ENCODE measurements at regions not wholly inside any gene's neighbourhood (a gene's known extent, or its start where the extent isn't known, plus 50 kb on each side); places are given as distances from the start of the nearest gene placed in this dataset.

DNA sequence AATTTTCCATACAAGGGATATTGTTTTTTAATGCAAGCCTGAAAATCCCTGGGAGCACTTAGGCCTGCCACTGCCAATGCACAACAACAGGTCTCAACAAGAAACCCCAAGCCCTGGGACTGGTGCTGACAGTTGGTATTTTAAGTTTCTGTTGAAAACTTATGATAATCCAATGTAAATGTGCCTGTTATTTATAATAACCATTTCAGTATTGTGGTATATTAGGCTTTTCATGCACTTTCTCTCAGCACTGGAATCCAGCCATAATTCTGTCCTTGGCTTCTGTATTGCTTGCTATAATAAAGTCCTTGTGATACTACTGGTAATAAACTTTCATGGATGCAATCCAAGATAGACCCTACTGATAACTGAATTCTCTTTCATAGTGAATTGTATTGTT lies 218.9 kb downstream of the PCDH7 start:
- CTCF ChIA-PET: no interaction called here
- Histone ChIP-seq H3K9me3 (ENCODE audit: control insufficient read depth in 1 of 2, insufficient read depth in 1 of 2, low read depth in 1 of 2, low read length in 2 of 2) (no peaks in the 10 kb centered on the region), H3K27ac (ENCODE audit: low read depth, low read length) (peak overlapping the region; percentile 94), H3K4me2 (ENCODE audit: low read length) (peak overlapping the region; percentile 33), H3K36me3 (ENCODE audit: control insufficient read depth in 1 of 2, insufficient read depth in 2 of 2, low read length in 2 of 2) (no peaks in the 10 kb centered on the region), H3K4me3 (replicated peaks in 1 of 2; ENCODE audit: low read depth in 1 of 2, low read length in 2 of 2) (no peak overlapping the region), H3K79me2 (ENCODE audit: insufficient read depth, low read length) (peaks cover 52% of the 10 kb centered on the region), H4K20me1 (ENCODE audit: insufficient read depth) (no peaks in the 10 kb centered on the region), H3K4me1 (ENCODE audit: control insufficient read depth in 1 of 2, insufficient read depth in 2 of 2, low read length in 2 of 2) (peaks cover 70 to 79% of the 10 kb centered on the region in 2 experiments), H2AFZ (ENCODE audit: low read depth, low read length, poor library complexity, severe bottlenecking) (no peak overlapping the region), H3K9ac (ENCODE audit: low read length) (peak overlapping the region; percentile 39), H3K27me3 (ENCODE audit: insufficient read depth, low read length) (no peaks in the 10 kb centered on the region), H3K9me2 (ENCODE audit: insufficient read depth) (no peaks in the 10 kb centered on the region)
- POLR2A ChIA-PET: no interaction called here
- ATAC-seq (peak; percentile 38; the same call in 1 of the 2 replicates), DNase-seq (ENCODE audit: low read depth, low spot score) (no peak)
- intact Hi-C loops (cut with micrococcal nuclease): no loop called here
- BruUV-seq (replicated peaks): no TSS peak
- RAD21 ChIA-PET (ENCODE audit: low non-redundant PET in 1 of 2, low total read pairs in 2 of 2, uncharacterized antibody in 2 of 2, unreplicated experiment in 2 of 2): no interaction called here
- TF ChIP-seq TCF7L2 (IDR thresholded peaks at IDR 0.05; ENCODE audit: borderline replicate concordance, extremely low read depth, insufficient read depth, insufficient read length) (no peak), YY1 (IDR thresholded peaks at IDR 0.05; ENCODE audit: extremely low read depth, insufficient replicate concordance, low read depth, low read length) (no peak), CBX3 (IDR thresholded peaks at IDR 0.05; ENCODE audit: low read depth) (no peak), POLR2A (IDR thresholded peaks at IDR 0.05; ENCODE audit: borderline replicate concordance, extremely low read depth, insufficient read depth, insufficient read length) (no peak), ZFX (IDR thresholded peaks at IDR 0.05) (no peak), ELF1 (IDR thresholded peaks at IDR 0.05; ENCODE audit: borderline replicate concordance, low read depth) (no peak), CEBPB (IDR thresholded peaks at IDR 0.05; ENCODE audit: low read depth) (no peak)
- TF ChIP-seq, protein P1, sequence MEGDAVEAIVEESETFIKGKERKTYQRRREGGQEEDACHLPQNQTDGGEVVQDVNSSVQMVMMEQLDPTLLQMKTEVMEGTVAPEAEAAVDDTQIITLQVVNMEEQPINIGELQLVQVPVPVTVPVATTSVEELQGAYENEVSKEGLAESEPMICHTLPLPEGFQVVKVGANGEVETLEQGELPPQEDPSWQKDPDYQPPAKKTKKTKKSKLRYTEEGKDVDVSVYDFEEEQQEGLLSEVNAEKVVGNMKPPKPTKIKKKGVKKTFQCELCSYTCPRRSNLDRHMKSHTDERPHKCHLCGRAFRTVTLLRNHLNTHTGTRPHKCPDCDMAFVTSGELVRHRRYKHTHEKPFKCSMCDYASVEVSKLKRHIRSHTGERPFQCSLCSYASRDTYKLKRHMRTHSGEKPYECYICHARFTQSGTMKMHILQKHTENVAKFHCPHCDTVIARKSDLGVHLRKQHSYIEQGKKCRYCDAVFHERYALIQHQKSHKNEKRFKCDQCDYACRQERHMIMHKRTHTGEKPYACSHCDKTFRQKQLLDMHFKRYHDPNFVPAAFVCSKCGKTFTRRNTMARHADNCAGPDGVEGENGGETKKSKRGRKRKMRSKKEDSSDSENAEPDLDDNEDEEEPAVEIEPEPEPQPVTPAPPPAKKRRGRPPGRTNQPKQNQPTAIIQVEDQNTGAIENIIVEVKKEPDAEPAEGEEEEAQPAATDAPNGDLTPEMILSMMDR (IDR thresholded peaks at IDR 0.05 in 2 of 3, conservative IDR thresholded peaks at IDR 0.05 in 1 of 3; ENCODE audit: borderline replicate concordance in 1 of 3, insufficient read depth in 1 of 3, low read depth in 2 of 3, low read length in 2 of 3): no peak
- TF ChIP-seq, protein P2, sequence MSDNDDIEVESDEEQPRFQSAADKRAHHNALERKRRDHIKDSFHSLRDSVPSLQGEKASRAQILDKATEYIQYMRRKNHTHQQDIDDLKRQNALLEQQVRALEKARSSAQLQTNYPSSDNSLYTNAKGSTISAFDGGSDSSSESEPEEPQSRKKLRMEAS (IDR thresholded peaks at IDR 0.05): no peak
- TF ChIP-seq, protein P3, sequence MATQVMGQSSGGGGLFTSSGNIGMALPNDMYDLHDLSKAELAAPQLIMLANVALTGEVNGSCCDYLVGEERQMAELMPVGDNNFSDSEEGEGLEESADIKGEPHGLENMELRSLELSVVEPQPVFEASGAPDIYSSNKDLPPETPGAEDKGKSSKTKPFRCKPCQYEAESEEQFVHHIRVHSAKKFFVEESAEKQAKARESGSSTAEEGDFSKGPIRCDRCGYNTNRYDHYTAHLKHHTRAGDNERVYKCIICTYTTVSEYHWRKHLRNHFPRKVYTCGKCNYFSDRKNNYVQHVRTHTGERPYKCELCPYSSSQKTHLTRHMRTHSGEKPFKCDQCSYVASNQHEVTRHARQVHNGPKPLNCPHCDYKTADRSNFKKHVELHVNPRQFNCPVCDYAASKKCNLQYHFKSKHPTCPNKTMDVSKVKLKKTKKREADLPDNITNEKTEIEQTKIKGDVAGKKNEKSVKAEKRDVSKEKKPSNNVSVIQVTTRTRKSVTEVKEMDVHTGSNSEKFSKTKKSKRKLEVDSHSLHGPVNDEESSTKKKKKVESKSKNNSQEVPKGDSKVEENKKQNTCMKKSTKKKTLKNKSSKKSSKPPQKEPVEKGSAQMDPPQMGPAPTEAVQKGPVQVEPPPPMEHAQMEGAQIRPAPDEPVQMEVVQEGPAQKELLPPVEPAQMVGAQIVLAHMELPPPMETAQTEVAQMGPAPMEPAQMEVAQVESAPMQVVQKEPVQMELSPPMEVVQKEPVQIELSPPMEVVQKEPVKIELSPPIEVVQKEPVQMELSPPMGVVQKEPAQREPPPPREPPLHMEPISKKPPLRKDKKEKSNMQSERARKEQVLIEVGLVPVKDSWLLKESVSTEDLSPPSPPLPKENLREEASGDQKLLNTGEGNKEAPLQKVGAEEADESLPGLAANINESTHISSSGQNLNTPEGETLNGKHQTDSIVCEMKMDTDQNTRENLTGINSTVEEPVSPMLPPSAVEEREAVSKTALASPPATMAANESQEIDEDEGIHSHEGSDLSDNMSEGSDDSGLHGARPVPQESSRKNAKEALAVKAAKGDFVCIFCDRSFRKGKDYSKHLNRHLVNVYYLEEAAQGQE (IDR thresholded peaks at IDR 0.05; ENCODE audit: low read depth): no peak

Measured in HCT116 (cell line).